Left lung (tissue), 4 donors: ENCODE measurements at regions not wholly inside any gene's neighbourhood (a gene's known extent, or its start where the extent isn't known, plus 50 kb on each side); places are given as distances from the start of the nearest gene placed in this dataset.

ENCODE experiments used
- ATAC-seq: fragments of 200-7000 bp; cut with Tn5 transposase; one replicate; pipeline ENCODE4 v1.9.1; 2020; ENCODE audit warnings: moderate library complexity
- DNase-seq, 4 donors: peaks; one replicate each; pipeline ENCODE4 v3.0.0-alpha.2; 2013 to 2020
- H3K27ac ChIP-seq, 2 donors: fragments of 200-600 bp; sonication (generic) in 1 of 2; one replicate each; pipeline versions ENCODE4 v1.5.0 to v1.8.0; 2020 to 2021
- H3K27me3 ChIP-seq, 2 donors: fragments of 200-600 bp; sonication (generic) in 1 of 2; one replicate each; pipeline versions ENCODE4 v1.5.0 to v1.8.0; 2020 to 2021
- H3K36me3 ChIP-seq, 2 donors: fragments of 200-600 bp; sonication (generic) in 1 of 2; one replicate each; pipeline versions ENCODE4 v1.5.0 to v1.8.0; 2020 to 2021
- H3K4me1 ChIP-seq, 2 donors: fragments of 200-600 bp; one replicate each; pipeline ENCODE4 v1.8.0; 2021
- H3K4me3 ChIP-seq, 2 donors: fragments of 200-600 bp; sonication (generic) in 1 of 2; one replicate each; pipeline versions ENCODE4 v1.5.0 to v1.8.0; 2020 to 2021; ENCODE audit warnings: mild to moderate bottlenecking in 1 of 2
- H3K9me3 ChIP-seq, 2 donors: fragments of 200-600 bp; sonication (generic) in 1 of 2; one replicate each; pipeline versions ENCODE4 v1.5.0 to v1.8.0; 2020 to 2021
- intact Hi-C, 2 donors: fragments of 100-400 bp; cut with DNase I; formaldehyde crosslinking; loops; one replicate each; pipeline versions ENCODE4 v1.11.2 to v1.14.2; 2022
- TF ChIP-seq, protein P1 (sequence below), 2 donors: fragments of 200-600 bp; sonication (generic) in 1 of 2; IDR thresholded peaks; one replicate each; pipeline versions ENCODE4 v1.5.0 to v1.8.0; 2021; ENCODE audit warnings: antibody characterized with exemption in 2 of 2
- donor health status: DM: no; HTN: yes; CAD: no.
- donor health status: DM: no; HTN: no; CAD: no.

DNA sequence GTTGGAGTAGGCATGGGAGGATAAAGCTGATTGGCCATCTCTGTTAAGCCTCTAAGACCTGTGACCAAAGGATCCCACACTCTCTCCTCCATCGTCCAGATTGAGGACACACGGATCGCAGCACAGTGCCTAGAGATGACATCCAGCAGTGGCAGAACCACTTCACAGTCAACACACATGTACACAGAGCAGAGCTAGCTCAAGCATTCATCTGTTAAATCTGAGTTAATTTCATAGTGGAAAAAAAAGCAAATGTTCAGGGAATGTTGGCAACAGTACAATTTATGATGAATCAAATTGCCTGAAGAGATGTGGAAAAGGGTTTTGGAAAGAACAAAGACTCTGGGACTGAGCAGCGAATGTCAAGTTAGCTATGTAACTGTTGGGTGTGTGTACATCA lies 108.1 kb upstream of the PLAAT1 start:
- Histone ChIP-seq H3K4me3 (no peak overlapping the region), H3K9me3 (no peaks in the 10 kb centered on the region), H3K27me3 (no peaks in the 10 kb centered on the region), H3K4me1 (no peaks in the 10 kb centered on the region), H3K36me3 (no peaks in the 10 kb centered on the region), H3K27ac (no peak overlapping the region)
- TF ChIP-seq, protein P1, sequence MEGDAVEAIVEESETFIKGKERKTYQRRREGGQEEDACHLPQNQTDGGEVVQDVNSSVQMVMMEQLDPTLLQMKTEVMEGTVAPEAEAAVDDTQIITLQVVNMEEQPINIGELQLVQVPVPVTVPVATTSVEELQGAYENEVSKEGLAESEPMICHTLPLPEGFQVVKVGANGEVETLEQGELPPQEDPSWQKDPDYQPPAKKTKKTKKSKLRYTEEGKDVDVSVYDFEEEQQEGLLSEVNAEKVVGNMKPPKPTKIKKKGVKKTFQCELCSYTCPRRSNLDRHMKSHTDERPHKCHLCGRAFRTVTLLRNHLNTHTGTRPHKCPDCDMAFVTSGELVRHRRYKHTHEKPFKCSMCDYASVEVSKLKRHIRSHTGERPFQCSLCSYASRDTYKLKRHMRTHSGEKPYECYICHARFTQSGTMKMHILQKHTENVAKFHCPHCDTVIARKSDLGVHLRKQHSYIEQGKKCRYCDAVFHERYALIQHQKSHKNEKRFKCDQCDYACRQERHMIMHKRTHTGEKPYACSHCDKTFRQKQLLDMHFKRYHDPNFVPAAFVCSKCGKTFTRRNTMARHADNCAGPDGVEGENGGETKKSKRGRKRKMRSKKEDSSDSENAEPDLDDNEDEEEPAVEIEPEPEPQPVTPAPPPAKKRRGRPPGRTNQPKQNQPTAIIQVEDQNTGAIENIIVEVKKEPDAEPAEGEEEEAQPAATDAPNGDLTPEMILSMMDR (IDR thresholded peaks at IDR 0.05): no peak
- ATAC-seq (no peak), DNase-seq (no peak)
- intact Hi-C loops: no loop called here

DNA sequence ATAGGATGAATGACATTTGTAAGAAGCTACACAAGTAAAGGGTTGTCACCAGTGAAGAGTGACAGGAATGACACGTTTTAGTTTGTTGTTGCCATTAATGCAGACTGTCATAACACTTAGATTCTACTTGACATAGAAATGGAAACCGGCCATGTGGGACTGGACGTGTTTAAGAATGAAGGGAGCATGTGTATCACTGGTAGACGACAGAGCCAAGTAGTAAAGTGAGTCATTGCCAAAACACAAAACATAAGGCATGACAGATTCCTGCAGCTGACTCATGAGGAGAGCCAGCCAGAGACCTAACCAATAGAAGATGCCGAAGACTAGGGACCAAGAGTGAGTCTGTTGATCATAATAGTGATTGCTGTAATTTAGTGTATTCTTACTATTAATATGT lies 106.2 kb upstream of the PLAAT1 start:
- Histone ChIP-seq H3K36me3 (no peaks in the 10 kb centered on the region), H3K4me1 (no peaks in the 10 kb centered on the region), H3K27me3 (no peaks in the 10 kb centered on the region), H3K27ac (no peak overlapping the region), H3K4me3 (no peak overlapping the region), H3K9me3 (no peaks in the 10 kb centered on the region)
- TF ChIP-seq, protein P1 (IDR thresholded peaks at IDR 0.05): no peak
- DNase-seq (no peak), ATAC-seq (peak; percentile 44)
- intact Hi-C loops: no loop called here

DNA sequence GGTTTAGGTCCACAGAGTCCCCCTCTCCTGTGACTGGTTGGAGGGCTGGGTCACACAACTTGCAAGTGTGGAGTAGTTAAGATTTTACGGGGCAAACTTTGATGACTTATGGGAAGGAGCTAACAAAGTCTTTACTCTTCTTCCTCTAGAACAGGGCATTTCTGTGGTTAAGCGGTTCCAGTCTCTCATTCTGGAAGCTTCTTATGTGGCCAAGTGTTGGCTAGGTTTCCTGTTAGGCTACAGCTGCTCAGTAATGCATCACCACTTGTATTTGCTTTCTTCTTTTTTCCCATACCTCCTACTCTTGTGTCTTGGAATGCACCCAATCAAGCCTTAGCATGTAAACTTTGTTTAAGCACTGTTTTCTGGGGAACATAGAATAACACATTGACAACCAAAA lies 100.6 kb upstream of the PLAAT1 start:
- DNase-seq: no peak
- no peaks in the 10 kb centered on the region for H3K27me3 ChIP-seq
- H3K4me3 ChIP-seq: no peak overlapping the region
- no peak overlapping the region for H3K27ac ChIP-seq
- no peaks in the 10 kb centered on the region for H3K9me3 ChIP-seq
- H3K4me1 ChIP-seq: no peaks in the 10 kb centered on the region
- intact Hi-C loops: no loop called here
- H3K36me3 ChIP-seq: no peaks in the 10 kb centered on the region
- TF ChIP-seq, protein P1 (IDR thresholded peaks at IDR 0.05): no peak
- no peak for ATAC-seq

DNA sequence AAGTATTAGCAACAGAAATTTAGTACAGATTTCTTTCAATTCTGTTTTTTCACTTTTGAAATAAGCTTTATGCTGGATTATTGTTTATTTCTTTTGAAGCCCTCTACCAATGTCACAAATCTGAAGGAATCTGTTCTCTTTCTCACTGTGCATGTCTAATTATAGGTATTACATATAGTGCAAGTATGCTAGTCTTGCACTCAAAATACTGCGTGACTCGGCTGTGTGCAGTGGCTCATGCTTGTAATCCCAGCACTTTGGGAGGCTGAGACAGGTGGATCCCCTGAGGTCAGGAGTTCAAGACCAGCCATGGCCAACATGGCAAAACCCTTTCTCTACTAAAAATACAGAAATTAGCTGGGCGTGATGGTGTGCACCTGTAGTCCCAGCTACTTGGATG lies 95.8 kb upstream of the PLAAT1 start:
- ATAC-seq (no peak), DNase-seq (no peak)

DNA sequence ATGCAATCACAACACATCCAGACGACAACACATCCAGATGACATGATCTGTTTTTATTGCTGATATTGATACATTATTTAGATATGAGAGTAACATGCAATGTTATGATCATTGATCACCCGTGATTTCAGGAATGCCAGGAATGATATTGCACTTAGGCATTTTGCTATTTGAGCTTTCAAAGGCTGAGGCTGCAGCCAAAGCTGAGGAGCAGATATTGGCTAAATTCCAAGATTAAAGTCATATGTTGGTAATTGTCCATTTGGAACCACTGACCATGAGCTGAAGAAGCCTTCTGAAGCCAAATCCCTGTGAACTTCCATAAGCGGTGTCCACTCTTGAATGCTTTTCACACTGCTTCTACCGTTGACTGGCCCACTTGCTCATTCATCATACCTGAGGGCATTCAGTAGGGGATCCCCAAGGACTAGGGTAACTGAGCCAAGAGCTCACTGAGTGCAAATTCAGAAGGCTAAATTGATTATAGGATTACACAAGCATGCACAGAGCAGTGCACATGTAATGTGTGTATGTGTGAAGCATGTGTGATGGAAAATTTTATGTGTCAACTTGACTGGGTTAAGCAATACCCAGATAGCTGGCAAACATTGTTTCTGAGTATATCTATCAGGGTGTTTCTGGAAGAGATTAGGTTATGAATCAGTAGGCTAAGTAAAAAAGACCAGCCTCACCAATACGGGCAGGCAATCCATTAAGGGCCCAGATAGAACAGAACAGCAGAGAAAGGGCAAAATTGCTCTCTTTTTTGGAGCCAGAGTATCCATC lies 92.1 kb upstream of the PLAAT1 start:
- H3K4me3 ChIP-seq: no peak overlapping the region
- ATAC-seq (no peak), DNase-seq (no peak)
- intact Hi-C loops: no loop called here
- H3K27me3 ChIP-seq: no peaks in the 10 kb centered on the region
- no peak overlapping the region for H3K27ac ChIP-seq
- TF ChIP-seq, protein P1 (IDR thresholded peaks at IDR 0.05): no peak
- no peaks in the 10 kb centered on the region for H3K36me3 ChIP-seq
- H3K9me3 ChIP-seq: no peaks in the 10 kb centered on the region
- no peaks in the 10 kb centered on the region for H3K4me1 ChIP-seq

More for the DNA sequence above, 95.8 kb upstream of the PLAAT1 start:
- Histone ChIP-seq H3K9me3 (no peaks in the 10 kb centered on the region), H3K4me3 (no peak overlapping the region), H3K4me1 (no peaks in the 10 kb centered on the region), H3K27ac (no peak overlapping the region), H3K27me3 (no peaks in the 10 kb centered on the region), H3K36me3 (no peaks in the 10 kb centered on the region)
- TF ChIP-seq, protein P1 (IDR thresholded peaks at IDR 0.05): no peak
- intact Hi-C loops: no loop called here
